Coronary artery (tissue), 2 donors: ENCODE measurements at regions not wholly inside any gene's neighbourhood (a gene's known extent, or its start where the extent isn't known, plus 50 kb on each side); places are given as distances from the start of the nearest gene placed in this dataset.

Experiments used
- DNase-seq: peaks from one replicate; pipeline ENCODE4 v3.0.0-alpha.2; 2017; ENCODE audit warnings: low spot score
- H3K27ac ChIP-seq, 2 donors: fragments of 200-600 bp; sonication (generic); one replicate each; pipeline ENCODE4 v1.5.1; 2016 to 2019
- H3K4me3 ChIP-seq: fragments of 200-600 bp; sonication (generic); 2 replicates; pipeline ENCODE4 v1.5.1; 2016; ENCODE audit warnings: mild to moderate bottlenecking, moderate library complexity
- CTCF ChIP-seq: fragments of 200-600 bp; sonication (generic); IDR thresholded peaks from one replicate; pipeline ENCODE4 v1.5.1; 2019; ENCODE audit warnings: antibody characterized with exemption

- Histone ChIP-seq H3K27ac (no peak overlapping the region), H3K4me3 (no peak overlapping the region)
- no peak for DNase-seq
- TF ChIP-seq CTCF, result no peak
These were observed 333.6 kb upstream of the UBE2E3 start for GRCh38 chr2:180646756-180647155.

- DNase-seq, result no peak
- Histone ChIP-seq H3K27ac (no peak overlapping the region), H3K4me3 (no peak overlapping the region)
- TF ChIP-seq CTCF, result no peak
These were observed 335.7 kb upstream of the UBE2E3 start for GRCh38 chr2:180644709-180645108.

GRCh38 chr2:180630756-180631155 lies 349.6 kb upstream of the UBE2E3 start:
- no peak overlapping the region for H3K27ac ChIP-seq
- TF ChIP-seq CTCF, result no peak
- DNase-seq, result no peak
- H3K4me3 ChIP-seq, result no peak overlapping the region

GRCh38 chr2:180625006-180625844 lies 355.2 kb upstream of the UBE2E3 start:
- no peak for DNase-seq
- Histone ChIP-seq H3K4me3 (no peak overlapping the region), H3K27ac (no peak overlapping the region)
- TF ChIP-seq CTCF, result no peak

GRCh38 chr2:180621941-180622918 lies 358.2 kb upstream of the UBE2E3 start:
- no peak for DNase-seq

GRCh38 chr2:180621366-180621765 lies 359.0 kb upstream of the UBE2E3 start:
- H3K4me3 ChIP-seq, result no peak overlapping the region
- no peak for DNase-seq
- TF ChIP-seq CTCF, result no peak

More at GRCh38 chr2:180621941-180622918, 358.2 kb upstream of the UBE2E3 start:
- no peak for TF ChIP-seq CTCF
- Histone ChIP-seq H3K4me3 (no peak overlapping the region), H3K27ac (no peak overlapping the region)

More at GRCh38 chr2:180621366-180621765, 359.0 kb upstream of the UBE2E3 start:
- no peak overlapping the region for H3K27ac ChIP-seq
